GM12891 (cell line): ENCODE measurements at regions not wholly inside any gene's neighbourhood (a gene's known extent, or its start where the extent isn't known, plus 50 kb on each side); places are given as distances from the start of the nearest gene placed in this dataset.

ENCODE experiments used
- PAX5 ChIP-seq: IDR thresholded peaks from 2 replicates; pipeline ENCODE4 v1.6.1; 2011; ENCODE audit warnings: low read length, moderate library complexity, mild to moderate bottlenecking; ENCODE audit not compliant: insufficient read depth, severe bottlenecking
- POLR2A ChIP-seq: IDR thresholded peaks from 2 replicates; pipeline ENCODE4 v1.6.1; 2011; ENCODE audit warnings: low read depth, low read length, control low read depth
- POLR2AphosphoS5 ChIP-seq: IDR thresholded peaks from 2 replicates; pipeline ENCODE4 v1.6.1; 2011; ENCODE audit warnings: low read depth, low read length, control low read depth
- POU2F2 ChIP-seq: IDR thresholded peaks from 2 replicates; pipeline ENCODE4 v1.6.1; 2011; ENCODE audit warnings: low read depth, mild to moderate bottlenecking, control low read depth, low read length, moderate library complexity
- SPI1 ChIP-seq: IDR thresholded peaks from 2 replicates; pipeline ENCODE4 v1.6.1; 2011; ENCODE audit warnings: low read depth, low read length, control low read depth
- TAF1 ChIP-seq: IDR thresholded peaks from 2 replicates; pipeline ENCODE4 v1.6.1; 2011; ENCODE audit warnings: low read depth, low read length, control low read depth

GRCh38 chr5:168101352-168101751, 190.1 kb upstream of the WWC1 start:
- TF ChIP-seq TAF1 (no peak), POLR2A (no peak), POLR2AphosphoS5 (no peak), SPI1 (no peak), POU2F2 (no peak), PAX5 (no peak)
